GM18519 (cell line): ENCODE measurements at regions not wholly inside any gene's neighbourhood (a gene's known extent, or its start where the extent isn't known, plus 50 kb on each side); places are given as distances from the start of the nearest gene placed in this dataset.

Experiments used
- ATAC-seq: cut with Tn5 transposase; IDR thresholded peaks from one replicate; pipeline ENCODE4 v1.9.1; 2021; ENCODE audit warnings: mild to moderate bottlenecking, moderate library complexity; ENCODE audit not compliant: unreplicated experiment, low FRiP score

DNA sequence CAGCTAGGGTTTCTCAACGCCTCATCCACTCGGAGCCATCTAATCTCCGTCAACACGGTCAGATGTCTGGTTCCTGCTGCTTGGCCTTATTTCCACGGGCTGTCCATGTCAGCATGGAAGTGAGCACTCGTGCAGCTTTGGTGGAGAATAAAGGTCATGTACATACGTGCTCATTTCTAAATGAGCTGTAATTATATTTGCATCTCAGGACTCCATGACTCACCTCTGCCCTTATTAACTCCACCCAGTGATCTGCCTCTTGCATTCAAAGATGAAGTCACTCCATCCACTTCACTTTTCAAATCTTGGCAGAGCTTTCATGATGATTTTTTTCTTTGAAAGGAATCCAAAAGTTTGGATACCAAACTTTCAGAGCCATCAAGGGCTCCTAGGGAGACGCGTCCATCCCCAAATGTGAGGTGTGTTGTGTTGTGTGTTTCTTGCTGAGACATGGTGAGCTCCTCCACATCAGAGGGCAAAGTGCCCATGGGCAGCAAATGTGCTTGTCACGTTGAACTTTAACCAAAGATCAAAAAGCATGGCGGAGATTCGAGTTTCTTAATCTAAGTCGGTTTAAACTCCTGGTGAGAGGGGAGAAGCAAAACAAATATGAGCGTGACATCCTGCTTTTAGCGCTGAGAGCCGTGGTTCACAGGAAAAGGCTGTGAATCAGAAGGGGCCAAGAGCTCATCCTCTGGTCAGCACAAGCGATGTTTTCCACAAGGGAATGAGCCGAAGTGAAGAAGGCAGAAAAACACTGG, 68.6 kb upstream of the ERRFI1 start:
- no peak for ATAC-seq

DNA sequence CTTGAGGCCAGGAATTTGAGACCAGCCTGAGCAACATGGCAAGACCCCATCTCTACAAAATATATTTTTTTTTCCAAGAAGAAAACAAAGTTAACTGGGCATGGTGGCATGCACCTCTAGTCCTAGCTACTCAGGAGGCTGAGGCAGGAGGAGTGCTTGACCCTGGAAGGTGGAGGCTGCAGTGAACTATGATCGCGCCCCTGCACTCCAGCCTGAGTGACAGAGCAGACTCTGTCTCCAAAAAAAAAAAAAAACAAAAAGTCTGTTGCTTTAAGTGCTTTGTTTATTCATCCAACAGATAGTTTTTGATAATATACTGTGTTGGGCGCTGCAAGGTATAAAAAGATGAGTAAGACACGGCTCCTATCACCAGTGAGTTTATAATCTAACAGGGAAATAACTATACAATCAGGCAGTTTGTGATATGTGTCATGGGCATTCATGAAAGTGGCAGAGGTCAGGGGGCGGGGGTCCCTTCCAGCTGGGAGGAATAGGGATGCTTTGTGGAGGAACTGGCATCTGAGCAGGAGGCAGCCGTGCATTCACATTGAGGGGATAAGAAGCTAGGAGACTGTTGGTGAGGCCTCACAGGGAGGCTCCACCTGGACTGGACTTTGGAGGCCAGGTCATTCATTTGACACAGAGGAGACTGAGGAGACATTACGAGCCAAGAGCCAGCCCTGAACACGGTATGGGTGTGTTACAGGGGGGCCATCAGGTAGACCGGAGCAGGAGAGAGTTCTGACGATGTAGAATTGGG, 67.3 kb upstream of the ERRFI1 start:
- no peak for ATAC-seq

- no peak for ATAC-seq
These were observed 66.5 kb upstream of the ERRFI1 start for GRCh38 chr1:8092657-8093056.

DNA sequence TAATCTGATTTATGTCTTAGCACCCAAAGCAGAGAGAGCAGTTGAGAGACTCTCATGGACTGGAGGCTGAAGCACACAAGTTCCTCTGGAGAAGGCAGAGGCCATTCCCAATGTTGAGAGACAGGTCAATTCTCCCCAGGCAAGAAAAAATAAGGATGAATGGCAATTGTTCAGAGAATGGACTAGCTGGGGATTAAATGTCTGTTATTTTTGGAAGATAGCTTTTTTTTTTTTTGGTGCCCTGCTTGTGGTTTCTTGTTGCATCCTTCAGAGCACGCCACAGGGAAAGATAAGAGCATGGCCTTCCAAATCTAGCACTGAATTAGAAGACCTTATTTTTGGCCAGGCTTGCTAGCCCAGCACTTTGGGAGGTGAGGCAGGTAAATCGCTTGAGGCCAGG, 65.6 kb upstream of the ERRFI1 start:
- no peak for ATAC-seq

GRCh38 chr1:8090241-8090702, 64.2 kb upstream of the ERRFI1 start:
- ATAC-seq, result no peak

GRCh38 chr1:8089535-8090228, 63.6 kb upstream of the ERRFI1 start:
- ATAC-seq, result no peak

GRCh38 chr1:8086055-8086454, 59.9 kb upstream of the ERRFI1 start:
- ATAC-seq, result no peak

DNA sequence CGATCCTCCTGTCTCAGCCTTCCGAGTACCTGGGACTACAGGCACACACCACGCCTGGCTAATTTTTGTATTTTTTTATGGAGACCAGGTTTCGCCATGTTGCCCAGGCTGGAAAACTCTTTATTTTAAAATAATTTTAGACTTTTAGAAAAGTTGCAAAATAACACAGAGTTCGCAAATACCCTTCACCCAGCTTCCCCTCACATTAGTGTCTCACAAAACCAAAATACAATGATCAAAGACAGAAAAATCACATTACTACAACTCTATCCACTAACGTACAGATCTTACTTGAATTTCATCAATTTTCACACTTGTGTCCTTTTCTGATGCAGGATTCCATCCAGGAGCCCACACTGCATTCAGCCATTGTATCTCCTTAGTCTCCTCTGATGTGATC, 58.8 kb upstream of the ERRFI1 start:
- no peak for ATAC-seq

DNA sequence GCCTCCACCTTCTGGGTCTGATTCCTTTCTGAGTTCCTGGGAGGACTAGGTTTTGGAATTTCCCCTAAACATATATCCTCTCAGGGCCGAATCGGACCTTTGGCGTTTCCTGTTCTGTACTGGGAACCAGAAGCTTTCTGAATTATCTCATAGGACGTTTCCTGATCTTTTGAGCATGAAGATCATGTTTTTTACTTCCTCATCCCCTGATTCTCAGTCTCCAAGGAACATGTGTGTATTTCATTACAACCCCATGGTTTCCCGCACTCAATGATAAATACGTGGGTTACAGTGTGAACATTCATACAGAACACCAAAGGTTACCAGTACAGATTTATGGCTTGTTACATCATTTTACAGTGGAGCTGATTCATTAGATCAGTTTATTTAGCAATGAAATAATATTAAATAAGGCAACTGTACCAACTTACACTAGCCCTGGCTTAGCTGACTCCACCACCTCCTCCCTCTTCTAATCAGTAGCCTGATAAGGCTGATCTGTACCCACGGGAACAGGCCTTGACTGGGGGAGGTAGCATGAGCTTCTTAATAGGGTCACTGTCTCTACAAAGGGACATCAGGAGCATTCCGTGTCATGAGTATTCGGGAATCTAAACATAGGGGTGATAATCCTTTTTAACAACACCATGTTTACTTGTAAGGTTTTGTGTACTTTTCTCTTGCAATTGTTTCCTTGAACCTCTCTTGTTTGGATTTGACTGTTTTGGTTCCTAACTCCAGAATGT, 57.8 kb upstream of the ERRFI1 start:
- no peak for ATAC-seq

- no peak for ATAC-seq
These were observed 56.8 kb upstream of the ERRFI1 start for GRCh38 chr1:8082945-8083344.

- no peak for ATAC-seq
These were observed 52.1 kb upstream of the ERRFI1 start for GRCh38 chr1:8078176-8078671.

GRCh38 chr1:8077602-8078001, 51.5 kb upstream of the ERRFI1 start:
- ATAC-seq, result no peak

- no peak for ATAC-seq
These were observed 51.0 kb upstream of the ERRFI1 start for GRCh38 chr1:8077120-8077573.

DNA sequence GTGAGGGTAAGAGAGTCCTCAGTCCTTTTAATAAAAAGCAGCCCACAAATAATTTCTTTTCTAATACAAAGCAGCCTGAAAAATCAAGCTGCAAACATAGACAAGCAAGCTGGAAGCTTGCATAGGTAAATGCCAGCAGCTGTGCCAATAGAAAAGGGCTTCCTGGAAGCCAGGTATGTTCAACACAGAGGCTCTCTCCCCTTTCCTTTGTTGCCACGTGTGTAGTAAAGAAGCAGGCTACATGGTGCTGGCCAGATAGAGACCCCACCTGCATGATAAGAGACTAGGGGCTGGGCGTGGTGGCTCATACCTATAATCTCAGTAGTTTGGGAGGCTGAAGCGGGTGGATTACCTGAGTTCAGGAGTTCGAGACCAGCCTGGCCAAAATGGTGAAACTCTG, 50.1 kb upstream of the ERRFI1 start:
- no peak for ATAC-seq
